SU-DHL-6 (cell line): ENCODE measurements at regions not wholly inside any gene's neighbourhood (a gene's known extent, or its start where the extent isn't known, plus 50 kb on each side); places are given as distances from the start of the nearest gene placed in this dataset.

Source experiments
- CTCF ChIP-seq: fragments of 200-600 bp; sonication (generic); IDR thresholded peaks from one replicate; pipeline ENCODE4 v1.5.1; 2017; ENCODE audit warnings: antibody characterized with exemption, mild to moderate bottlenecking, low read length, moderate library complexity; ENCODE audit not compliant: insufficient read depth, poor library complexity, severe bottlenecking
- EZH2phosphoT487 ChIP-seq: fragments of 200-600 bp; sonication (generic), shearing (Covaris generic); conservative IDR thresholded peaks from 2 replicates; pipeline ENCODE4 v1.6.1; 2018; ENCODE audit warnings: mild to moderate bottlenecking, antibody characterized with exemption, low read length, moderate library complexity, mixed read lengths

GRCh38 chr13:83995930-83996329 is 113.7 kb upstream of the SLITRK1 start:
- TF ChIP-seq CTCF (no peak), EZH2phosphoT487 (no peak)
